ENCODE measurements at regions not wholly inside any gene's neighbourhood (a gene's known extent, or its start where the extent isn't known, plus 50 kb on each side); places are given as distances from the start of the nearest gene placed in this dataset.

DNA sequence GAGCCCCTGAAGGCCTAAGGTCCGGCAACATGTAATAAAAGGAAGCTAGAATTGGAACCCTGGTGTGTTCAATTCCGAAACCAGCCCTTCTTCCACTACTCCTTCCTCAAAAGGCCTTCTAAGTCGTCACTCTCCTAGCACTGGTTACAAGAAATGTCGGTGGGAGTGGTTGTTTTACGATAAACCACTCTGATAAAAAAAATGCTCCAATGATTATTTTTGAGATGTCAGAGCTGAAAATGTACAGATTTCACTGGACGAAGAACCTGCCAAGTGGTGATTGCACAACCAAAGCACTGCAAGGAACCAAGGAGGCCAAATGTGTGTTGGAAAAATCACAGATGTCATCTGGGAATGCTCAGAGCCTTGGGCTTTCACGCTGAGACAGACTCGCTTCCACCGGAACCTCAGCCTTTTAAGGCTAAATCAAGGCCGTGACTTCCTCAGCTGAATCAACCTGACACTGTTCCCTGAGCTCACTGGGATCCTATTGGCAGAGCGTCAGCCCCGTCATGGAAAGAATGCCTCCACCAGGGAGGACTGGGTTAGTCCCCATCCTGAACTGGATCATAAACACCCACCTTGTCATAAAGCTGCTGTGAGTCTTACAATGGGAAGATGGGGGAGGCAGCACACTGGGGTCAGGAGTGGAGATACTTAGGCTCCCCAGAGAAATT is 108.1 kb upstream of the THBS1 start:
- TF ChIP-seq, protein P1, sequence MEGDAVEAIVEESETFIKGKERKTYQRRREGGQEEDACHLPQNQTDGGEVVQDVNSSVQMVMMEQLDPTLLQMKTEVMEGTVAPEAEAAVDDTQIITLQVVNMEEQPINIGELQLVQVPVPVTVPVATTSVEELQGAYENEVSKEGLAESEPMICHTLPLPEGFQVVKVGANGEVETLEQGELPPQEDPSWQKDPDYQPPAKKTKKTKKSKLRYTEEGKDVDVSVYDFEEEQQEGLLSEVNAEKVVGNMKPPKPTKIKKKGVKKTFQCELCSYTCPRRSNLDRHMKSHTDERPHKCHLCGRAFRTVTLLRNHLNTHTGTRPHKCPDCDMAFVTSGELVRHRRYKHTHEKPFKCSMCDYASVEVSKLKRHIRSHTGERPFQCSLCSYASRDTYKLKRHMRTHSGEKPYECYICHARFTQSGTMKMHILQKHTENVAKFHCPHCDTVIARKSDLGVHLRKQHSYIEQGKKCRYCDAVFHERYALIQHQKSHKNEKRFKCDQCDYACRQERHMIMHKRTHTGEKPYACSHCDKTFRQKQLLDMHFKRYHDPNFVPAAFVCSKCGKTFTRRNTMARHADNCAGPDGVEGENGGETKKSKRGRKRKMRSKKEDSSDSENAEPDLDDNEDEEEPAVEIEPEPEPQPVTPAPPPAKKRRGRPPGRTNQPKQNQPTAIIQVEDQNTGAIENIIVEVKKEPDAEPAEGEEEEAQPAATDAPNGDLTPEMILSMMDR (IDR thresholded peaks at IDR 0.05; ENCODE audit: low read length), result no peak
- TF ChIP-seq EZH2 (optimal IDR thresholded peaks at IDR 0.05; ENCODE audit: low read depth, low read length) (no peak), EZH2phosphoT487 (IDR thresholded peaks at IDR 0.05; ENCODE audit: low read length) (no peak)

All from MM.1S (cell line).